ENCODE measurements at regions not wholly inside any gene's neighbourhood (a gene's known extent, or its start where the extent isn't known, plus 50 kb on each side); places are given as distances from the start of the nearest gene placed in this dataset.

- no peak for TF ChIP-seq CTCF (IDR thresholded peaks at IDR 0.05)
- no peak for DNase-seq
- H3K27ac Mint-ChIP-seq: no peak overlapping the region
These were observed 127.7 kb upstream of the SFSWAP start for GRCh38 chr12:131583090-131583712.

GRCh38 chr12:131586269-131586668, 124.6 kb upstream of the SFSWAP start:
- H3K4me1 Mint-ChIP-seq: peaks cover 6% of the 10 kb centered on the region
- TF ChIP-seq CTCF (IDR thresholded peaks at IDR 0.05): no peak
- DNase-seq: no peak
- H3K9me3 Mint-ChIP-seq: no peaks in the 10 kb centered on the region
- H3K36me3 Mint-ChIP-seq (ENCODE audit: low read depth): no peaks in the 10 kb centered on the region
- H3K27ac Mint-ChIP-seq: no peak overlapping the region
- peaks cover 13% of the 10 kb centered on the region for H3K27me3 Mint-ChIP-seq (ENCODE audit: low read depth, poor library complexity)
- no peak overlapping the region for H3K4me3 Mint-ChIP-seq

More at GRCh38 chr12:131583090-131583712, 127.7 kb upstream of the SFSWAP start:
- no peaks in the 10 kb centered on the region for H3K36me3 Mint-ChIP-seq (ENCODE audit: low read depth)
- H3K9me3 Mint-ChIP-seq: no peaks in the 10 kb centered on the region
- peaks cover 16% of the 10 kb centered on the region for H3K27me3 Mint-ChIP-seq (ENCODE audit: low read depth, poor library complexity)
- no peak overlapping the region for H3K4me3 Mint-ChIP-seq
- no peaks in the 10 kb centered on the region for H3K4me1 Mint-ChIP-seq

- no peak for TF ChIP-seq CTCF (IDR thresholded peaks at IDR 0.05)
- no peaks in the 10 kb centered on the region for H3K9me3 Mint-ChIP-seq
- H3K36me3 Mint-ChIP-seq (ENCODE audit: low read depth): no peaks in the 10 kb centered on the region
- H3K27me3 Mint-ChIP-seq (ENCODE audit: low read depth, poor library complexity): peaks cover 13% of the 10 kb centered on the region
- H3K27ac Mint-ChIP-seq: no peak overlapping the region
- no peak for DNase-seq
- peaks cover 6% of the 10 kb centered on the region for H3K4me1 Mint-ChIP-seq
- H3K4me3 Mint-ChIP-seq: no peak overlapping the region
These were observed 124.1 kb upstream of the SFSWAP start for GRCh38 chr12:131586761-131587160.

GRCh38 chr12:131587565-131587964, 123.3 kb upstream of the SFSWAP start:
- Mint-ChIP-seq H3K4me1 (peaks cover 10% of the 10 kb centered on the region), H3K9me3 (no peaks in the 10 kb centered on the region), H3K27ac (no peak overlapping the region), H3K36me3 (ENCODE audit: low read depth) (no peaks in the 10 kb centered on the region), H3K4me3 (no peak overlapping the region), H3K27me3 (ENCODE audit: low read depth, poor library complexity) (peaks cover 13% of the 10 kb centered on the region)
- DNase-seq: no peak
- TF ChIP-seq CTCF (IDR thresholded peaks at IDR 0.05): no peak

- peaks cover 16% of the 10 kb centered on the region for H3K27me3 Mint-ChIP-seq (ENCODE audit: low read depth, poor library complexity)
- no peaks in the 10 kb centered on the region for H3K9me3 Mint-ChIP-seq
- no peaks in the 10 kb centered on the region for H3K36me3 Mint-ChIP-seq (ENCODE audit: low read depth)
- no peak overlapping the region for H3K27ac Mint-ChIP-seq
- no peak overlapping the region for H3K4me3 Mint-ChIP-seq
- TF ChIP-seq CTCF (IDR thresholded peaks at IDR 0.05): no peak
- H3K4me1 Mint-ChIP-seq: peaks cover 20% of the 10 kb centered on the region
- no peak for DNase-seq
These were observed 121.5 kb upstream of the SFSWAP start for GRCh38 chr12:131589221-131589897.

- TF ChIP-seq CTCF (IDR thresholded peaks at IDR 0.05): no peak
- Mint-ChIP-seq H3K9me3 (no peaks in the 10 kb centered on the region), H3K27ac (no peak overlapping the region), H3K4me3 (no peak overlapping the region), H3K4me1 (peaks cover 20% of the 10 kb centered on the region), H3K36me3 (ENCODE audit: low read depth) (no peaks in the 10 kb centered on the region), H3K27me3 (ENCODE audit: low read depth, poor library complexity) (peaks cover 14% of the 10 kb centered on the region)
- no peak for DNase-seq
These were observed 120.9 kb upstream of the SFSWAP start for GRCh38 chr12:131589966-131590365.
